B cell (primary cell): ENCODE measurements at regions not wholly inside any gene's neighbourhood (a gene's known extent, or its start where the extent isn't known, plus 50 kb on each side); places are given as distances from the start of the nearest gene placed in this dataset.

Experiments
- ATAC-seq: fragments of 200-7000 bp; cut with Tn5 transposase; one replicate; pipeline ENCODE4 v1.10.0; 2021; ENCODE audit warnings: low read depth, mild to moderate bottlenecking, moderate number of reproducible peaks, moderate library complexity
- CTCF ChIA-PET: fragments of 350-600 bp; sonication (Branson Sonifier 250); formaldehyde crosslinking; loops from one replicate; lab custom pipeline; 2021; ENCODE audit warnings: antibody characterized with exemption, inconsistent platforms; lab: Charles Lee
- POLR2A ChIA-PET: fragments of 350-600 bp; sonication (Branson Sonifier 250); formaldehyde crosslinking; loops from one replicate; lab custom pipeline; 2021; ENCODE audit warnings: antibody characterized with exemption; lab: Charles Lee
- DNase-seq: peaks from one replicate; pipeline ENCODE4 v3.0.0; 2013
- H2AFZ ChIP-seq: 2 replicates; pipeline ENCODE4 v1.6.1; 2012; ENCODE audit warnings: mild to moderate bottlenecking, low read depth, low read length; ENCODE audit not compliant: insufficient read depth, poor library complexity, severe bottlenecking
- H3K27ac ChIP-seq, 2 donors: 1 replicate in 1 of 2; 2 replicates in 1 of 2; pipeline ENCODE4 v1.5.1; 2012 to 2013; ENCODE audit warnings: low read length in 2 of 2, mild to moderate bottlenecking in 2 of 2, moderate library complexity in 1 of 2
- H3K27me3 ChIP-seq, 4 experiments: fragments of 200-600 bp in 1 of 4; sonication (generic) in 1 of 4; replicated peaks in 1 of 4; 1 replicate in 2 of 4; 2 replicates in 2 of 4; pipeline versions ENCODE4 v1.6.1 to v1.7.0; 2013 to 2016; ENCODE audit warnings: low read length in 3 of 4, mild to moderate bottlenecking in 2 of 4, mixed read lengths in 1 of 4, moderate library complexity in 1 of 4; ENCODE audit not compliant: insufficient read depth in 4 of 4, control insufficient read depth in 3 of 4; ENCODE audit errors: control extremely low read depth in 1 of 4
- H3K36me3 ChIP-seq, 2 experiments: replicated peaks in 1 of 2; 1 replicate in 1 of 2; 2 replicates in 1 of 2; pipeline versions ENCODE4 v1.6.1 to v1.7.1; 2013; ENCODE audit warnings: low read length in 1 of 2; ENCODE audit not compliant: insufficient read depth in 2 of 2, control insufficient read depth in 1 of 2; ENCODE audit errors: control extremely low read depth in 1 of 2, extremely low read depth in 1 of 2
- H3K4me1 ChIP-seq, 2 donors: fragments of 200-600 bp in 1 of 2; sonication (generic) in 1 of 2; 1 replicate in 1 of 2; 2 replicates in 1 of 2; pipeline versions ENCODE4 v1.5.1 to v1.6.1; 2013 to 2017; ENCODE audit warnings: low read length in 2 of 2; ENCODE audit not compliant: control insufficient read depth in 2 of 2, insufficient read depth in 2 of 2
- H3K4me2 ChIP-seq: replicated peaks from 2 replicates; pipeline ENCODE3; 2012; ENCODE audit warnings: mild to moderate bottlenecking, low read depth, low read length; ENCODE audit not compliant: poor library complexity, severe bottlenecking
- H3K4me3 ChIP-seq, 5 experiments: fragments of 200-600 bp in 1 of 5; sonication (generic) in 1 of 5; 1 replicate in 3 of 5; 2 replicates in 2 of 5; pipeline versions ENCODE4 v1.5.1 to v1.7.0; 2011 to 2016; ENCODE audit warnings: low read length in 4 of 5, mild to moderate bottlenecking in 4 of 5, low read depth in 2 of 5, control low read depth in 1 of 5, moderate library complexity in 1 of 5; ENCODE audit not compliant: insufficient read depth in 1 of 5; ENCODE audit errors: control extremely low read depth in 1 of 5, extremely low read depth in 1 of 5
- H3K79me2 ChIP-seq: fragments of 200-600 bp; sonication (generic); one replicate; pipeline ENCODE4 v1.6.0; 2016; ENCODE audit warnings: low read length; ENCODE audit not compliant: control insufficient read depth, insufficient read depth
- H3K9ac ChIP-seq: fragments of 200-600 bp; sonication (generic); 2 replicates; pipeline ENCODE4 v1.6.1; 2017; ENCODE audit warnings: mild to moderate bottlenecking, low read length, moderate library complexity
- H3K9me3 ChIP-seq, 3 donors: one replicate each; pipeline versions ENCODE4 v1.6.1 to v1.7.1; 2013; ENCODE audit warnings: low read length in 2 of 3; ENCODE audit not compliant: control insufficient read depth in 2 of 3, insufficient read depth in 1 of 3; ENCODE audit errors: control extremely low read depth in 1 of 3
- H4K20me1 ChIP-seq: 2 replicates; pipeline ENCODE4 v1.6.0; 2012; ENCODE audit warnings: mild to moderate bottlenecking, low read length; ENCODE audit not compliant: insufficient read depth, control insufficient read depth, poor library complexity, severe bottlenecking
- H3K27ac Mint-ChIP-seq: one replicate; pipeline ENCODE4 v1.8.0; 2021; ENCODE audit warnings: mixed read lengths
- H3K27me3 Mint-ChIP-seq: one replicate; pipeline ENCODE4 v1.8.0; 2021; ENCODE audit warnings: mixed read lengths
- H3K4me1 Mint-ChIP-seq: one replicate; pipeline ENCODE4 v1.8.0; 2021; ENCODE audit warnings: mixed read lengths
- H3K4me3 Mint-ChIP-seq: one replicate; pipeline ENCODE4 v1.8.0; 2021; ENCODE audit warnings: mixed read lengths
- H3K9me3 Mint-ChIP-seq: one replicate; pipeline ENCODE4 v1.8.0; 2022; ENCODE audit warnings: mixed read lengths; ENCODE audit not compliant: insufficient read depth
- CTCF ChIP-seq: fragments of 200-600 bp; IDR thresholded peaks from one replicate; pipeline ENCODE4 v1.8.0; 2022; ENCODE audit warnings: antibody characterized with exemption, mild to moderate bottlenecking
- EZH2 ChIP-seq: IDR thresholded peaks from 2 replicates; pipeline ENCODE4 v1.6.1; 2012; ENCODE audit warnings: borderline replicate concordance, low read depth, mild to moderate bottlenecking, moderate library complexity, low read length; ENCODE audit not compliant: insufficient read depth, poor library complexity, severe bottlenecking
- WGBS: methylation state at CpG from one replicate; pipeline ENCODE4 v1.1.5; 2013; ENCODE audit warnings: missing lambda C conversion rate; ENCODE audit not compliant: insufficient coverage; 5-methylcytosine and 5-hydroxymethylcytosine counted together
- intact Hi-C: fragments of 100-400 bp; cut with micrococcal nuclease; formaldehyde crosslinking; loops from one replicate; pipeline ENCODE4 v1.10.0; 2022

GRCh38 chr19:29878973-29879654, 62.9 kb upstream of the URI1 start:
- Mint-ChIP-seq H3K4me1 (peaks cover 25% of the 10 kb centered on the region), H3K27ac (no peak overlapping the region), H3K9me3 (no peaks in the 10 kb centered on the region), H3K27me3 (peaks cover 8% of the 10 kb centered on the region), H3K4me3 (no peak overlapping the region)
- H3K79me2 ChIP-seq: no peaks in the 10 kb centered on the region
- no peak overlapping the region for H2AFZ ChIP-seq
- no peaks in the 10 kb centered on the region for H3K36me3 ChIP-seq
- no peak overlapping the region for H3K9ac ChIP-seq
- no peaks in the 10 kb centered on the region for H3K27me3 ChIP-seq
- ChIA-PET POLR2A (no interaction called here), CTCF (interaction anchor here (1.2 to 2.0 kb wide), 4 partner anchors 21 to 148 kb away, joined by 3 to 10 read pairs (median 6); no protein-coding TSS in a partner anchor)
- no peaks in the 10 kb centered on the region for H4K20me1 ChIP-seq
- H3K4me2 ChIP-seq: no peak overlapping the region
- intact Hi-C loops: no loop called here
- ATAC-seq (no peak), DNase-seq (no peak)
- 91% methylated on average over 16 of the region's 17 CpGs for WGBS
- H3K27ac ChIP-seq: no peak overlapping the region
- peaks cover 10 to 64% of the 10 kb centered on the region in 2 donors for H3K4me1 ChIP-seq
- TF ChIP-seq CTCF: no peak
- no peak for TF ChIP-seq EZH2
- no peak overlapping the region for H3K4me3 ChIP-seq
- peaks cover 0 to 5% (median 0%) of the 10 kb centered on the region in 3 donors for H3K9me3 ChIP-seq

- POLR2A ChIA-PET: no interaction called here
- WGBS: 82% methylated on average over 6 of the region's 7 CpGs
These were observed 62.4 kb upstream of the URI1 start for GRCh38 chr19:29879655-29879974.

More at GRCh38 chr19:29879655-29879974, 62.4 kb upstream of the URI1 start:
- Histone ChIP-seq H3K27me3 (no peaks in the 10 kb centered on the region), H3K9me3 (peaks cover 0 to 5% (median 0%) of the 10 kb centered on the region in 3 donors), H3K4me2 (no peak overlapping the region), H3K4me1 (peaks cover 10 to 64% of the 10 kb centered on the region in 2 donors), H3K36me3 (no peaks in the 10 kb centered on the region), H3K27ac (no peak overlapping the region), H4K20me1 (no peaks in the 10 kb centered on the region), H3K79me2 (no peaks in the 10 kb centered on the region), H3K4me3 (no peak overlapping the region), H3K9ac (no peak overlapping the region), H2AFZ (no peak overlapping the region)
- intact Hi-C loops: no loop called here
- TF ChIP-seq CTCF: no peak
- TF ChIP-seq EZH2: no peak
- DNase-seq: no peak
- H3K27me3 Mint-ChIP-seq: peaks cover 5% of the 10 kb centered on the region
- no peak overlapping the region for H3K4me3 Mint-ChIP-seq
- no peak overlapping the region for H3K27ac Mint-ChIP-seq
- H3K9me3 Mint-ChIP-seq: no peaks in the 10 kb centered on the region
- peaks cover 24% of the 10 kb centered on the region for H3K4me1 Mint-ChIP-seq
- CTCF ChIA-PET: interaction anchor here (1.2 to 2.0 kb wide), 5 partner anchors 8 to 149 kb away, joined by 3 to 10 read pairs (median 8); no protein-coding TSS in a partner anchor
- ATAC-seq: no peak
